ENCODE measurements at regions not wholly inside any gene's neighbourhood (a gene's known extent, or its start where the extent isn't known, plus 50 kb on each side); places are given as distances from the start of the nearest gene placed in this dataset.

- no peak for DNase-seq
Observed at GRCh38 chr3:72265256-72266015, 480.5 kb upstream of the PROK2 start.

- no peak for DNase-seq
Observed at GRCh38 chr3:72263223-72263990, 478.5 kb upstream of the PROK2 start.

GRCh38 chr3:72262736-72263135 lies 477.8 kb upstream of the PROK2 start:
- DNase-seq: no peak

- DNase-seq: no peak
Observed at GRCh38 chr3:72261566-72262564, 476.9 kb upstream of the PROK2 start.

- no peak for DNase-seq
Observed at GRCh38 chr3:72260588-72260910, 475.6 kb upstream of the PROK2 start.

- DNase-seq: no peak
Observed at GRCh38 chr3:72259755-72260587, 475.0 kb upstream of the PROK2 start.

GRCh38 chr3:72258361-72259141 lies 473.6 kb upstream of the PROK2 start:
- no peak for DNase-seq

- no peak for DNase-seq
Observed at GRCh38 chr3:72257738-72258137, 472.8 kb upstream of the PROK2 start.

GRCh38 chr3:72257203-72257602 lies 472.3 kb upstream of the PROK2 start:
- no peak for DNase-seq

- DNase-seq: no peak
Observed at GRCh38 chr3:72256716-72257115, 471.8 kb upstream of the PROK2 start.

GRCh38 chr3:72255791-72256559 lies 471.0 kb upstream of the PROK2 start:
- DNase-seq: peak; percentile 23

- DNase-seq: no peak
Observed at GRCh38 chr3:72255191-72255590, 470.2 kb upstream of the PROK2 start.

- no peak for DNase-seq
Observed at GRCh38 chr3:72254483-72254882, 469.5 kb upstream of the PROK2 start.

- no peak for DNase-seq
Observed at GRCh38 chr3:72250725-72251124, 465.8 kb upstream of the PROK2 start.

GRCh38 chr3:72248869-72249268 lies 463.9 kb upstream of the PROK2 start:
- DNase-seq: no peak

GRCh38 chr3:72248389-72248761 lies 463.4 kb upstream of the PROK2 start:
- no peak for DNase-seq

GRCh38 chr3:72247645-72248388 lies 462.9 kb upstream of the PROK2 start:
- DNase-seq: no peak

GRCh38 chr3:72247126-72247525 lies 462.2 kb upstream of the PROK2 start:
- no peak for DNase-seq

GRCh38 chr3:72246685-72247084 lies 461.7 kb upstream of the PROK2 start:
- DNase-seq: no peak

All from CD4-positive, alpha-beta T cell treated with Interleukin-4 for 4 hours (primary cell).